K562 (cell line): ENCODE measurements at regions not wholly inside any gene's neighbourhood (a gene's known extent, or its start where the extent isn't known, plus 50 kb on each side); places are given as distances from the start of the nearest gene placed in this dataset.

Source experiments
- ATAC-seq: fragments of 200-7000 bp; cut with Tn5 transposase; 3 replicates; pipeline ENCODE4 v1.9.1; 2020; ENCODE audit warnings: moderate library complexity
- BruUV-seq: library from RNA; stranded (reverse); fragments of 400-500 nt; replicated peaks from 2 replicates; lab custom pipeline; 2021; lab: Mats Ljungman, UMichigan
- CTCF ChIA-PET: fragments of 300-600 bp; formaldehyde crosslinking; extraction: SDS; loops from one replicate; lab custom pipeline; 2021; ENCODE audit warnings: low intra/inter-chr PET ratio; lab: Yijun Ruan, JAX
- POLR2A ChIA-PET: fragments of 300-600, 350-650 bp; sonication (Branson Sonifier 250); formaldehyde crosslinking; extraction: SDS; loops from one replicate; lab custom pipeline; 2021; ENCODE audit warnings: antibody characterized with exemption, inconsistent platforms; lab: Yijun Ruan, JAX
- DNase-seq, 4 experiments: peaks; one replicate each; pipeline versions ENCODE4 v3.0.0 to v3.0.0-alpha.2; 2011 to 2018; ENCODE audit warnings: low spot score in 3 of 4, mixed read lengths in 3 of 4; ENCODE audit errors: extremely low read depth in 1 of 4
- FAIRE-seq: peaks from 2 replicates; lab custom pipeline; 2011; peaks lifted over from hg19 to GRCh38; lab: Jason Lieb, UNC
- H2AFZ ChIP-seq: 2 replicates; pipeline ENCODE4 v1.6.0; 2011; ENCODE audit warnings: low read depth, low read length, control low read depth, inconsistent platforms
- H3K27ac ChIP-seq: fragments of 200-600 bp; 3 replicates; pipeline ENCODE4 v1.8.0; 2011; ENCODE audit warnings: low read depth, mild to moderate bottlenecking, control low read depth, inconsistent platforms, low read length, moderate library complexity, mixed read lengths; ENCODE audit errors: extremely low read depth
- H3K27me3 ChIP-seq, 2 experiments: fragments of 300-600 bp in 1 of 2; 2 replicates in 1 of 2; 3 replicates in 1 of 2; pipeline versions ENCODE4 v1.6.0 to v1.8.0; 2011; ENCODE audit warnings: inconsistent platforms in 2 of 2, low read length in 2 of 2, mild to moderate bottlenecking in 1 of 2, mixed read lengths in 1 of 2, moderate library complexity in 1 of 2; ENCODE audit not compliant: control insufficient read depth in 2 of 2, insufficient read depth in 2 of 2
- H3K36me3 ChIP-seq: fragments of 300-600 bp; 3 replicates; pipeline ENCODE4 v1.8.0; 2011; ENCODE audit warnings: mild to moderate bottlenecking, low read length, inconsistent platforms; ENCODE audit not compliant: control insufficient read depth, insufficient read depth
- H3K4me1 ChIP-seq, 2 experiments: fragments of 200-600 bp in 1 of 2; replicated peaks in 1 of 2; 2 replicates in 1 of 2; 3 replicates in 1 of 2; pipeline versions ENCODE4 v1.5.1 to v1.8.0; 2011; ENCODE audit warnings: inconsistent platforms in 2 of 2, low read length in 2 of 2, mild to moderate bottlenecking in 1 of 2, mixed read lengths in 1 of 2, moderate library complexity in 1 of 2; ENCODE audit not compliant: control insufficient read depth in 2 of 2, insufficient read depth in 2 of 2
- H3K4me2 ChIP-seq: 2 replicates; pipeline ENCODE4 v1.6.1; 2011; ENCODE audit warnings: low read length, control low read depth, inconsistent platforms, mixed read lengths; ENCODE audit not compliant: insufficient read depth
- H3K4me3 ChIP-seq: fragments of 200-600 bp; sonication (generic), shearing (Covaris generic); 2 replicates; pipeline ENCODE4 v1.5.1; 2016; ENCODE audit warnings: control low read depth, inconsistent platforms
- H3K79me2 ChIP-seq: fragments of 200-600 bp; 3 replicates; pipeline ENCODE4 v1.8.0; 2011; ENCODE audit warnings: low read length, inconsistent platforms; ENCODE audit not compliant: control insufficient read depth, insufficient read depth
- H3K9ac ChIP-seq, 2 experiments: 2 replicates each; pipeline versions ENCODE4 v1.6.0 to v1.6.1; 2011; ENCODE audit warnings: low read depth in 2 of 2, low read length in 2 of 2, control low read depth in 1 of 2, inconsistent platforms in 1 of 2, mild to moderate bottlenecking in 1 of 2, mixed read lengths in 1 of 2; ENCODE audit not compliant: insufficient read depth in 1 of 2
- H3K9me1 ChIP-seq: one replicate; pipeline ENCODE4 v1.6.0; 2011; ENCODE audit warnings: inconsistent platforms, mild to moderate bottlenecking, low read length, moderate library complexity; ENCODE audit not compliant: control insufficient read depth, insufficient read depth
- H3K9me3 ChIP-seq: replicated peaks from 2 replicates; pipeline ENCODE4 v1.5.1; 2011; ENCODE audit warnings: low read depth, low read length, inconsistent platforms; ENCODE audit not compliant: control insufficient read depth, insufficient read depth
- H4K20me1 ChIP-seq: replicated peaks from 2 replicates; pipeline ENCODE4 v1.6.1; 2011; ENCODE audit warnings: low read length, inconsistent platforms, mixed read lengths; ENCODE audit not compliant: control insufficient read depth, insufficient read depth
- ADNP ChIP-seq: fragments of 200-800 bp; sonication (Bioruptor generic); IDR thresholded peaks from 2 replicates; pipeline ENCODE4 v1.6.1; 2016; ENCODE audit warnings: missing genetic modification characterization, missing compliant biosample characterization
- ARHGAP35 ChIP-seq: fragments of 450-650 bp; IDR thresholded peaks from 2 replicates; pipeline ENCODE4 v1.6.1; 2018; ENCODE audit not compliant: partially characterized antibody
- BRCA1 ChIP-seq, 2 experiments: fragments of 450-650 bp in 1 of 2; sonication (generic) in 1 of 2; formaldehyde crosslinking in 1 of 2; IDR thresholded peaks; 2 replicates each; pipeline versions ENCODE4 v1.5.0 to v1.6.1; 2017 to 2020; ENCODE audit warnings: mild to moderate bottlenecking in 1 of 2, missing genetic modification reagents in 1 of 2
- CBX3 ChIP-seq, 2 experiments: IDR thresholded peaks; 1 replicate in 1 of 2; 2 replicates in 1 of 2; pipeline ENCODE4 v1.6.1; 2012; ENCODE audit warnings: inconsistent platforms in 2 of 2, low read length in 2 of 2, borderline replicate concordance in 1 of 2, control low read depth in 1 of 2
- EHMT2 ChIP-seq: fragments of 450-650 bp; IDR thresholded peaks from 2 replicates; pipeline ENCODE4 v1.6.1; 2018; ENCODE audit warnings: antibody characterized with exemption
- ERF ChIP-seq: fragments of 450-650 bp; formaldehyde crosslinking; IDR thresholded peaks from 2 replicates; pipeline ENCODE4 v1.4.0; 2020; ENCODE audit warnings: mild to moderate bottlenecking, mixed read lengths
- HDGF ChIP-seq: fragments of 450-650 bp; IDR thresholded peaks from 2 replicates; pipeline ENCODE4 v1.6.1; 2016
- ILK ChIP-seq: fragments of 450-650 bp; IDR thresholded peaks from 2 replicates; pipeline ENCODE4 v1.6.1; 2016; ENCODE audit warnings: missing genetic modification characterization, low read depth, mild to moderate bottlenecking, missing compliant biosample characterization, moderate library complexity, borderline replicate concordance
- NBN ChIP-seq: fragments of 450-650 bp; IDR thresholded peaks from 2 replicates; pipeline ENCODE4 v1.6.1; 2016; ENCODE audit warnings: low read depth, mild to moderate bottlenecking
- PHTF2 ChIP-seq: fragments of 250-450 bp; sonication (Bioruptor Pico); IDR thresholded peaks from 2 replicates; pipeline ENCODE4 v1.5.0; 2021; ENCODE audit warnings: mild to moderate bottlenecking
- POLR2A ChIP-seq: fragments of 450-650 bp; conservative IDR thresholded peaks from 2 replicates; pipeline ENCODE4 v1.6.1; 2016
- TBP ChIP-seq: optimal IDR thresholded peaks from 2 replicates; pipeline ENCODE3; 2011; ENCODE audit warnings: low read depth, low read length, improper control_type of control experiment
- ZMIZ1 ChIP-seq, 2 experiments: fragments of 150-350 bp in 1 of 2; IDR thresholded peaks; 2 replicates each; pipeline ENCODE4 v1.6.1; 2012 to 2016; ENCODE audit warnings: low read depth in 2 of 2, low read length in 2 of 2, mild to moderate bottlenecking in 1 of 2, moderate library complexity in 1 of 2
- ZNF184 ChIP-seq: sonication (generic); formaldehyde crosslinking; IDR thresholded peaks from 2 replicates; pipeline ENCODE4 v1.5.0; 2020; ENCODE audit warnings: missing genetic modification reagents
- WGBS: fragments of 100-300 bp; shearing (Covaris generic); methylation state at CpG from one replicate; pipeline ENCODE4 v1.1.6; 2016; ENCODE audit warnings: low coverage, mixed read lengths; ENCODE audit not compliant: insufficient coverage; ENCODE audit errors: missing lambda C conversion rate; 5-methylcytosine and 5-hydroxymethylcytosine counted together
- in situ Hi-C: fragments of 300-500 bp; cut with MboI; formaldehyde crosslinking; loops from 4 replicates; pipeline ENCODE4 v1.15.0; 2018; ENCODE audit warnings: inconsistent platforms, mixed read lengths
- intact Hi-C: fragments of 100-400 bp; cut with micrococcal nuclease; formaldehyde crosslinking; loops from 2 replicates; pipeline ENCODE4 v1.14.2; 2022
- TF ChIP-seq, protein P1 (sequence below): sonication (generic); formaldehyde crosslinking; IDR thresholded peaks from 2 replicates; pipeline ENCODE4 v1.8.0; 2022; ENCODE audit warnings: missing genetic modification reagents, mild to moderate bottlenecking, moderate library complexity, borderline replicate concordance

DNA sequence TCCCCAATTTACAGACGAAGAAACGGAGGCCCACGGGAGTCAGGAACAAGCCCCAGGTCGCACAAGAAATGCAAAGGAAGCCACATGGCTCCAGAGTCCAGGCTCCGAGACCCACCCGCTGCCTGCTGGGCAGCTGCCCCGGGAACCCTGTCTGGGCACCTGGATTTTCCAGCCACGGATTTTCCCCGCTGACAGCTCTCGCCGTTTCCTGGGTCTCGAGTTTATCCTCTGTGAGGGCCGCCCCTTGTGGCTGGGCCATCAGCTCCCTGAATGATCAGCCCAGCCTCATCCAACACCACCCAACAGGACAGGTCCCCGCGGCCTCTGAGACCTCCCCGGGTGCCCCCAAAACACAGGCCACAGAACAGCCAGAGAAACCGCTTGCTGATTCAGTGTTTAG is 189.7 kb downstream of the BRD1 start (continued):
- TF ChIP-seq ZMIZ1 (IDR thresholded peaks at IDR 0.05; ENCODE audit: low read depth in 2 of 2, low read length in 2 of 2) (no peak), NBN (no peak)

DNA sequence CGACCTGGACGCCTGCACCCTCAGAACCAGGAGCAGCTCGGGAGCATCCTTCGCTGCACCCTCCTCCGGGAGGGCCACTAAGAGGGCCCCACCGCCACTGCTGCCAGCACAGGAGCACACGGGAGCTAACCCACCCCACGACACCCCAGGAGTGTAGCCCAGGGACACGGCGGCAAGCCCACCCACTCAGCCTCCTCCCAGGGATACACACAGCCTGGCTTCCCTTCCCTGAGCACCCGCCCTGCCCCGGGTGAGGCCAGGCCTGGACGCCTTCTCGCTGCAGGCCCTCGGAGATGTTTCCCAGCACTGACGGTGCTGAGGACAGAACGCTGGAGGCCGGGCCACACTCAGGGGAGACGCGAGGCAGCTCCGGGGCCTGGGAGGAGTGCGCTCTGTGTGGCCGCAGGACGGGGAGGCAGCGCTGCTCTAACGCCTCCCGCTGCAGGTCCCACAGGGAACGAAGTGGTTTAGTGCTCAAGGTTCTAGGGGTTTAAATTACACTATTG is 190.4 kb downstream of the BRD1 start:
- H3K36me3 ChIP-seq: peaks cover 12% of the 10 kb centered on the region; the same call in 1 of the 3 replicates
- ATAC-seq (no peak), DNase-seq (no peak)
- no peak overlapping the region for H3K9ac ChIP-seq
- 96% methylated on average over 5 of the region's 28 CpGs for WGBS
- H3K27ac ChIP-seq: no peak overlapping the region
- CTCF ChIA-PET: no interaction called here
- no peak overlapping the region for H3K4me2 ChIP-seq
- peaks cover 0 to 41% of the 10 kb centered on the region in 2 experiments; a peak in 2 of 5 replicates for H3K4me1 ChIP-seq
- no peaks in the 10 kb centered on the region for H3K27me3 ChIP-seq
- intact Hi-C loops: no loop called here
- TF ChIP-seq ILK (tag) (no peak), ERF (CRISPR knock-in tag) (no peak), ADNP (tag) (no peak), TBP (no peak), BRCA1 (IDR thresholded peaks at IDR 0.05) (no peak), BRCA1 (CRISPR knock-in tag; IDR thresholded peaks at IDR 0.05) (no peak), HDGF (no peak), EHMT2 (no peak), PHTF2 (no peak), ARHGAP35 (no peak), POLR2A (no peak), ZNF184 (no peak), CBX3 (IDR thresholded peaks at IDR 0.05; ENCODE audit: borderline replicate concordance in 1 of 2, low read length in 2 of 2) (no peak)
- TF ChIP-seq, protein P1, sequence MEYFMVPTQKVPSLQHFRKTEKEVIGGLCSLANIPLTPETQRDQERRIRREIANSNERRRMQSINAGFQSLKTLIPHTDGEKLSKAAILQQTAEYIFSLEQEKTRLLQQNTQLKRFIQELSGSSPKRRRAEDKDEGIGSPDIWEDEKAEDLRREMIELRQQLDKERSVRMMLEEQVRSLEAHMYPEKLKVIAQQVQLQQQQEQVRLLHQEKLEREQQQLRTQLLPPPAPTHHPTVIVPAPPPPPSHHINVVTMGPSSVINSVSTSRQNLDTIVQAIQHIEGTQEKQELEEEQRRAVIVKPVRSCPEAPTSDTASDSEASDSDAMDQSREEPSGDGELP: no peak
- TF ChIP-seq, all 486 proteins: peak for 0
- H3K79me2 ChIP-seq: peaks cover 85% of the 10 kb centered on the region
- in situ Hi-C loops: no loop called here
- H2AFZ ChIP-seq: no peak overlapping the region
- H4K20me1 ChIP-seq: peaks cover 23% of the 10 kb centered on the region
- H3K9me3 ChIP-seq: no peaks in the 10 kb centered on the region
- FAIRE-seq: no peak
- H3K4me3 ChIP-seq: no peak overlapping the region
- POLR2A ChIA-PET: no interaction called here
- no TSS peak for BruUV-seq
- peaks cover 3% of the 10 kb centered on the region for H3K9me1 ChIP-seq
